ENCODE measurements at regions not wholly inside any gene's neighbourhood (a gene's known extent, or its start where the extent isn't known, plus 50 kb on each side); places are given as distances from the start of the nearest gene placed in this dataset.
"Not testable (repeated sequence)": the region's sequence is repeated elsewhere in the genome, so short reads cannot be mapped to it uniquely, and the experiment has no call there.

DNA sequence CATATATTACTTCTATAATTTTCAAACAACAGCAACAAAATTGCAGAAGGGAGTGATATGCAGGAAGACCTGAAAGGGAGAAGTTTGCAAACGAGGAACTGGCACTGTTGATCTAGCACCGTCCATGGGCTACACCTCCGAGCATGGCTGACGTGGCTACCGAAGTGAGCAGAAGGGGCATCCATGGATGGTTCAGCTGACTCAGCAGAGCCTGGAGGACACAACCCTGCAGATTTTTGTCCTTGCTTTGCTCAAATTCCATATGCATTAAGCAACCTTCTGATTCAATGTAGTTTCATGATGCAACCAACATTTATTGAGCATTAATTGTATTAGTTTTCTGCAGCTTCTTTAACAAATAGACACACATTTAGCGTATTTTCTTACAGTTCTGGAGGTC is 191.2 kb downstream of the C1orf94 start:
- DNase-seq: no peak
- Histone ChIP-seq H3K27ac (ENCODE audit: low read depth, low read length) (no peak overlapping the region), H3K9me3 (ENCODE audit: control insufficient read depth in 1 of 2, low read length in 2 of 2) (no peaks in the 10 kb centered on the region), H3K27me3 (ENCODE audit: insufficient read depth, low read length) (peaks cover 4% of the 10 kb centered on the region), H3K4me1 (ENCODE audit: insufficient read depth, low read length) (no peaks in the 10 kb centered on the region), H3K4me3 (ENCODE audit: low read length in 2 of 2) (no peak overlapping the region), H3K36me3 (ENCODE audit: insufficient read depth, low read length) (no peaks in the 10 kb centered on the region)
- ChIA-PET CTCF (ENCODE audit: partially characterized antibody) (no interaction called here), POLR2A (ENCODE audit: partially characterized antibody) (no interaction called here)
- Mint-ChIP-seq H3K36me3 (no peaks in the 10 kb centered on the region), H3K27me3 (peaks cover 9 to 18% of the 10 kb centered on the region in 2 donors), H3K27ac (no peak overlapping the region), H3K4me3 (no peak overlapping the region), H3K4me1 (no peaks in the 10 kb centered on the region), H3K9me3 (peaks cover 0 to 6% (median 0%) of the 10 kb centered on the region in 8 donors)
- intact Hi-C loops (cut with micrococcal nuclease): no loop called here

DNA sequence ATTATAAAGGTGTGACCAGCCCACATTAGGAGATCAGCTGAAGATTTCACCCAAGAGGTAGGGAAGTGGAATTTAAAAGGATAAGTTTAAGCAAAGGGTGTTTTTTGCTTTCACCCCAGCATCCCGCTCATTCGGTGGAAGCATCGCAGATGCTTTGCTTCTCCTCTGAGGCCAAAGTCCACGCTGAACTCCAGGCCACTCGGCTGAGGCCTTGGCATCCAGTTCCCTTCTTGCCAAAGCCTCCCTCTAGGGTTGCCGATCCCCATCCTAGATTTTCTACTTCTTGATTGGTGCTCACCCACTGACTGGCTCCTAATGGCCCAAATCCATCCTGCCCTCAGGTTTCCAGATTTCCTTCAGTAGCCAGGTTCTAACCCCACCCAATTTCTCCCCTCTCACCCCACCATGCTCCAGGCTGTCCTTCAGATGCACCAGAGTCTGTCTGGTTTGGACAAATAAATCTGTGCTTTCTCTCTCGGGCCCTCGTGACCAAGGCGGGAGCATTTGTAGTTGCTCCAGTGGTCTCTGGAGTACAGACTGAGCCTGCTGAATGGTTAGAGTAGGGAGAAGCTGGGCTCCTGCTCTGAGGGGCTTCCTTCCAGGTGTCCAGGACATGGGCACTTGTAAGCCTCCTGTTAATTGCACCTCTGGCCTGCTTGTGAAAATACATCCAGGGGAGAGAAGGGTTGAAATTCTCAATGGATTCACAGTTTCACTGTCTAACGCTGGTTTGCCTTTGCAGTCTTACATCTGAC is 193.2 kb downstream of the C1orf94 start:
- CTCF ChIA-PET (ENCODE audit: partially characterized antibody): no interaction called here
- POLR2A ChIA-PET (ENCODE audit: partially characterized antibody): no interaction called here
- no peak for DNase-seq

DNA sequence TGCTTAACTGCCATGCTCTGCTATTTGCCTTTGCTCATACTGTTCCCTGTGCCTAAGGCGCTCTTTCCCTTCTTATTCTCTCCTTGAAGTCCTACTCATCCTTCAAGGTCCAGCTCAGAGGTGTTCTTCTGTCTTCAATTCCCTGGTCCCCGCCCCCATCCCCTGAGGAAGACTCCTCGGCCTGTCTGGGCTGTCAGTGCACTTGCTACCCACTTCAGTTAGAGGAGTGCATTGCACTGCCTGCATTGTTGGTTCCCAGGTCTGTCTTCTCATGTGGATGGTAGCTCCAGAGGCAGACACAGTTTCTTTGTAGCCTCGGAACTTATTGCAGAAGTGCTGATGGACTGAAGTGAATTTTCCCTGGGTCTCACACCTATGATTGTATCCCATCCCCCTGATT is 194.0 kb downstream of the C1orf94 start:
- no peak for DNase-seq
- no peaks in the 10 kb centered on the region for H3K9me3 Mint-ChIP-seq
- H3K27me3 Mint-ChIP-seq: peaks cover 8 to 13% of the 10 kb centered on the region in 2 donors
- ChIA-PET CTCF (ENCODE audit: partially characterized antibody) (no interaction called here), POLR2A (ENCODE audit: partially characterized antibody) (no interaction called here)
- Histone ChIP-seq H3K9me3 (ENCODE audit: control insufficient read depth in 1 of 2, low read length in 2 of 2) (no peaks in the 10 kb centered on the region), H3K27ac (ENCODE audit: low read depth, low read length) (no peak overlapping the region), H3K4me1 (ENCODE audit: insufficient read depth, low read length) (no peaks in the 10 kb centered on the region), H3K4me3 (ENCODE audit: low read length in 2 of 2) (no peak overlapping the region), H3K27me3 (ENCODE audit: insufficient read depth, low read length) (peaks cover 4% of the 10 kb centered on the region), H3K36me3 (ENCODE audit: insufficient read depth, low read length) (no peaks in the 10 kb centered on the region)
- H3K36me3 Mint-ChIP-seq: no peaks in the 10 kb centered on the region
- intact Hi-C loops (cut with micrococcal nuclease): no loop called here
- no peaks in the 10 kb centered on the region for H3K4me1 Mint-ChIP-seq
- no peak overlapping the region for H3K27ac Mint-ChIP-seq
- H3K4me3 Mint-ChIP-seq: no peak overlapping the region

More for the DNA sequence above, 193.2 kb downstream of the C1orf94 start:
- Histone ChIP-seq H3K36me3 (ENCODE audit: insufficient read depth, low read length) (no peaks in the 10 kb centered on the region), H3K27me3 (ENCODE audit: insufficient read depth, low read length) (peaks cover 4% of the 10 kb centered on the region), H3K27ac (ENCODE audit: low read depth, low read length) (no peak overlapping the region), H3K9me3 (ENCODE audit: control insufficient read depth in 1 of 2, low read length in 2 of 2) (no peaks in the 10 kb centered on the region), H3K4me1 (ENCODE audit: insufficient read depth, low read length) (no peaks in the 10 kb centered on the region), H3K4me3 (ENCODE audit: low read length in 2 of 2) (no peak overlapping the region)
- intact Hi-C loops (cut with micrococcal nuclease): no loop called here
- no peaks in the 10 kb centered on the region for H3K4me1 Mint-ChIP-seq
- no peak overlapping the region for H3K4me3 Mint-ChIP-seq
- peaks cover 10 to 13% of the 10 kb centered on the region in 2 donors for H3K27me3 Mint-ChIP-seq
- H3K9me3 Mint-ChIP-seq: peaks cover 0 to 5% (median 0%) of the 10 kb centered on the region in 8 donors
- no peaks in the 10 kb centered on the region for H3K36me3 Mint-ChIP-seq
- H3K27ac Mint-ChIP-seq: no peak overlapping the region

DNA sequence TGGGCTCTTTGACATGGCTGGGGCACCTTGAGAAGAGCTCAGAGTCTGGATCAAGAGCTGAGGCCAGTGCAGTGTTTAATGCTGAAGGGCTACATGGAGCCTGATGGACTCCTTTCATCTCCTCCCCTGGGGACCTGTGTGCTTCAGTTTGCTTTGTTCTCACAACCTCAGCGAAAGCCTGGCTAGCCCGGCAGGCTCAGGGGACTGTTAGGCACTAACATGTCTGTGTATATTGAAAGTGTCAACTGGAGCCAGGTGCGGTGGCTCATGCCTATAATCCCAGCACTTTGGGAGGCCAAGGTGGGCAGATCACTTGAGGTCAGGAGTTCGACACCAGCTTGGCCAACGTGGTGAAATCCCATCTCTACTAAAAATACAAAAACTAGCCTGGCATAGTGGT is 194.5 kb downstream of the C1orf94 start:
- H3K27me3 ChIP-seq (ENCODE audit: insufficient read depth, low read length); H3K36me3 Mint-ChIP-seq; intact Hi-C loops (cut with micrococcal nuclease); H3K27ac Mint-ChIP-seq; H3K27ac ChIP-seq (ENCODE audit: low read depth, low read length); DNase-seq; H3K4me1 ChIP-seq (ENCODE audit: insufficient read depth, low read length); H3K36me3 ChIP-seq (ENCODE audit: insufficient read depth, low read length); H3K9me3 ChIP-seq (ENCODE audit: control insufficient read depth in 1 of 2, low read length in 2 of 2); H3K4me3 Mint-ChIP-seq; H3K4me3 ChIP-seq (ENCODE audit: low read length in 2 of 2); POLR2A ChIA-PET (ENCODE audit: partially characterized antibody); H3K9me3 Mint-ChIP-seq; CTCF ChIA-PET (ENCODE audit: partially characterized antibody); H3K4me1 Mint-ChIP-seq: not testable (repeated sequence)
- H3K27me3 Mint-ChIP-seq: peaks cover 5 to 12% of the 10 kb centered on the region in 2 donors

DNA sequence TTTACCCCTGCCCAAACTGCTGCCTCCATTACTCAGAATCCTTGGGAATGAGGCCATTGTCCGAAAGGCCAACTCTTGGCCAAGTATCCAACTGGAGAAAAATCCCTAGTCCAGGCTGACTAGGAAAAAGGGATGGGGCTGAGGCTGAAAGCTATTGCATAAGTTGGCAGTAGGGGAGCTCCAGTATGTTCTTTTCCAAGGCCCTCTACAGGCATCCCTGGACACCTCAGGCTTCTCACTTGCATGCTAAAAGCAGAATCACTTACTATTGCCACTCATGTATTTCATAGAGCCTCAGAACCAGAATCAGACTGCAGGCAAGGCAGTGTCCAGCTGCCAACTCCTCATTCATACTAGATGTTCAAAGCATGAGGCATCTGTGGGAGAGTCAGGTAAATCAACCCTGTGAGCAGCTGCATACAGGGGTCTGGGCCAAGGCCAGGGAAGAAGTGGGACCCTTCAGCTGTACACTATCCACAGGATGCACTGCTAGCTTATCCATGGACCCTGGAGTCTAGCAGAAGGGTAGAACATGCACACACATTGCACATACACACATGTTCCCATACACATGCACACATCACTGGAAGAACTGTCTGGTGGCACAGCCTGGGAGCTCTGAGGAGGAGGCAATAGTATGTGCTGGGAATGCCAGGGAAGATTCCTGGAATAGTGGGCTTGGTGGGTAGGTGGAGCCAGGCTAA is 195.3 kb downstream of the C1orf94 start:
- no peaks in the 10 kb centered on the region for H3K27me3 ChIP-seq (ENCODE audit: insufficient read depth, low read length)
- POLR2A ChIA-PET (ENCODE audit: partially characterized antibody): no interaction called here
- intact Hi-C loops (cut with micrococcal nuclease): no loop called here
- H3K36me3 ChIP-seq (ENCODE audit: insufficient read depth, low read length): no peaks in the 10 kb centered on the region
- H3K4me3 ChIP-seq (ENCODE audit: low read length in 2 of 2): no peak overlapping the region
- H3K4me3 Mint-ChIP-seq: no peak overlapping the region
- H3K9me3 ChIP-seq (ENCODE audit: control insufficient read depth in 1 of 2, low read length in 2 of 2): no peaks in the 10 kb centered on the region
- H3K27me3 Mint-ChIP-seq: peaks cover 5 to 15% of the 10 kb centered on the region in 2 donors
- no peaks in the 10 kb centered on the region for H3K4me1 Mint-ChIP-seq
- H3K36me3 Mint-ChIP-seq: no peaks in the 10 kb centered on the region
- H3K9me3 Mint-ChIP-seq: no peaks in the 10 kb centered on the region
- CTCF ChIA-PET (ENCODE audit: partially characterized antibody): no interaction called here
- no peak overlapping the region for H3K27ac Mint-ChIP-seq
- H3K4me1 ChIP-seq (ENCODE audit: insufficient read depth, low read length): no peaks in the 10 kb centered on the region
- DNase-seq: no peak
- no peak overlapping the region for H3K27ac ChIP-seq (ENCODE audit: low read depth, low read length)

DNA sequence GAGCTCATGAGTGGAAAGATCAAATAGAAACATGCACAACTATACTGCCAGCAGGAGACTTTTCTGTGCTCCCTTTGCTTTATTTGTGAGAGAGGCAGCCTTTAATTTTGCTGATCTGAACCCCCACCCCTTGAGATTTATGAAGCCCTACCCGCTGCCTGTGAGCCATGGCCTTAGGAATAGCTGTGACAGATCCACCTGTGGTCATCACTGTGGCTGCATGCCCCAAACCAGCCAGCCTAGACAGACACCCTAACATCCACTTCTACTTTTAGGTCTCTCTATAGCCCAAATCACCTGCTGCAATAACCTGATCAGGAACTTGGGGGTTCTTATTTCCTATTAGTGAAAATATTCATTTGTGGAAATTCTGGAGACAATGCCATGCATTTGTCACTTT is 196.2 kb downstream of the C1orf94 start:
- no peak overlapping the region for H3K4me3 Mint-ChIP-seq

DNA sequence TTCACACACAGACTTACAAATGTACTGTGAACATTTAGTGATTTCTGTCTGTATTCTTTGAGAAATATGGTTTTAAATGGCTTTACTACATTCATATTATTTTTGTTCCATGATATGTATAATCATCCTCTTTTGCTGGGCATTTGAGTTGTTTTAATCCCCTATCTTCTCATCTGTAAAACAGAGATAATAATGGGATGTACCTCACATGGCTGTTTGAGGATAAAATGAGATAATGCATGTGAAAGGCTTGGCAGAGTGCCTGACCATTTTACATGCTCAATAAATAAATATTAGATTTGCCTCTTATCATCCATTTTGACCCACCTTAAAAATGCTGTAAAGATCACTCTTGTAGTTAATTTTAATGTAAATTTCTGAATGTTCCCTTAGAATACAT is 197.2 kb downstream of the C1orf94 start:
- H3K4me3 Mint-ChIP-seq: no peak overlapping the region
- H3K36me3 Mint-ChIP-seq: no peaks in the 10 kb centered on the region
- H3K36me3 ChIP-seq (ENCODE audit: insufficient read depth, low read length): no peaks in the 10 kb centered on the region
- no peaks in the 10 kb centered on the region for H3K4me1 Mint-ChIP-seq
- no peaks in the 10 kb centered on the region for H3K4me1 ChIP-seq (ENCODE audit: insufficient read depth, low read length)
- POLR2A ChIA-PET (ENCODE audit: partially characterized antibody): no interaction called here
- no peak overlapping the region for H3K4me3 ChIP-seq (ENCODE audit: low read length in 2 of 2)
- H3K27me3 Mint-ChIP-seq: peaks cover 4 to 19% of the 10 kb centered on the region in 2 donors
- intact Hi-C loops (cut with micrococcal nuclease): no loop called here
- no peaks in the 10 kb centered on the region for H3K9me3 ChIP-seq (ENCODE audit: control insufficient read depth in 1 of 2, low read length in 2 of 2)
- H3K9me3 Mint-ChIP-seq: peaks cover 0 to 6% (median 0%) of the 10 kb centered on the region in 8 donors
- no peaks in the 10 kb centered on the region for H3K27me3 ChIP-seq (ENCODE audit: insufficient read depth, low read length)
- H3K27ac Mint-ChIP-seq: no peak overlapping the region
- CTCF ChIA-PET (ENCODE audit: partially characterized antibody): no interaction called here
- no peak overlapping the region for H3K27ac ChIP-seq (ENCODE audit: low read depth, low read length)
- no peak for DNase-seq

More for the DNA sequence above, 196.2 kb downstream of the C1orf94 start:
- ChIA-PET POLR2A (ENCODE audit: partially characterized antibody) (no interaction called here), CTCF (ENCODE audit: partially characterized antibody) (no interaction called here)
- H3K9me3 Mint-ChIP-seq: peaks cover 0 to 4% (median 0%) of the 10 kb centered on the region in 8 donors
- Histone ChIP-seq H3K36me3 (ENCODE audit: insufficient read depth, low read length) (no peaks in the 10 kb centered on the region), H3K9me3 (ENCODE audit: control insufficient read depth in 1 of 2, low read length in 2 of 2) (no peaks in the 10 kb centered on the region), H3K27ac (ENCODE audit: low read depth, low read length) (no peak overlapping the region), H3K4me3 (ENCODE audit: low read length in 2 of 2) (no peak overlapping the region), H3K4me1 (ENCODE audit: insufficient read depth, low read length) (no peaks in the 10 kb centered on the region), H3K27me3 (ENCODE audit: insufficient read depth, low read length) (no peaks in the 10 kb centered on the region)
- no peaks in the 10 kb centered on the region for H3K36me3 Mint-ChIP-seq
- peaks cover 5 to 15% of the 10 kb centered on the region in 2 donors for H3K27me3 Mint-ChIP-seq
- intact Hi-C loops (cut with micrococcal nuclease): no loop called here
- DNase-seq: no peak
- H3K4me1 Mint-ChIP-seq: no peaks in the 10 kb centered on the region
- no peak overlapping the region for H3K27ac Mint-ChIP-seq

All from CD4-positive, alpha-beta memory T cell (primary cell).